ENCODE measurements at regions not wholly inside any gene's neighbourhood (a gene's known extent, or its start where the extent isn't known, plus 50 kb on each side); places are given as distances from the start of the nearest gene placed in this dataset.

DNA sequence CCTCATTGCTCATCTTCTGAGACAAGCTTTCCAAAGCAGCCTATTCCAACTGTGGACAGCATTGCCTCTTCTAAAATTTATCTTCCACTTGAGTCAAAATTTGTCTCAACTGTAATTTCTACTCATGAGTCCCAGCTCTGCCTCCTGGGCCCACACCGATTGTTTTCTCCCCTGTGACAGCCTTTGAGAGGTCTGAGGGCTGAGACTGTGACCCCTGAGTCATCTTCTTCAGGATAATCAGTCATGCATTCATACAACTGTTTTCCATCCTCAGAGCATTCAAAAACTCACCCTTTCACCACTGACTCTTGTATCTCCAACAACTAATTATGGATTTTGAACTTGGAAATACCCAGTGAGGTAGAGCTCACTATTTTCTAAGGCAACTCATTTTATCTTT lies 228.1 kb downstream of the EDA2R start:
- no peak for DNase-seq (ENCODE audit: extremely low spot score)
- ChIA-PET CTCF (interaction anchor here (0.6 kb wide), 1 partner anchor 688 kb away, joined by 4 read pairs; no protein-coding TSS in a partner anchor), POLR2A (no interaction called here)
- no peak for TF ChIP-seq NFRKB (IDR thresholded peaks at IDR 0.05)
- TF ChIP-seq ARNT (IDR thresholded peaks at IDR 0.05) = no peak
- TF ChIP-seq FOXM1 (IDR thresholded peaks at IDR 0.05; ENCODE audit: borderline replicate concordance) = no peak
- TF ChIP-seq PKNOX1 (IDR thresholded peaks at IDR 0.05) = no peak
- no peak for TF ChIP-seq FOXK2 (IDR thresholded peaks at IDR 0.05)
- no peak for TF ChIP-seq LEF1 (IDR thresholded peaks at IDR 0.05; ENCODE audit: borderline replicate concordance)
- no peak for TF ChIP-seq FOXA1 (IDR thresholded peaks at IDR 0.05)
- TF ChIP-seq TARDBP (IDR thresholded peaks at IDR 0.05) = no peak
- no peak for TF ChIP-seq ZNF384 (IDR thresholded peaks at IDR 0.05)
- TF ChIP-seq BHLHE40 (IDR thresholded peaks at IDR 0.05; ENCODE audit: borderline replicate concordance) = no peak
- TF ChIP-seq SUZ12 (IDR thresholded peaks at IDR 0.05) = no peak
- TF ChIP-seq L3MBTL2 (conservative IDR thresholded peaks at IDR 0.05) = no peak
- no peak for TF ChIP-seq CTBP1 (IDR thresholded peaks at IDR 0.05; ENCODE audit: borderline replicate concordance)
- no peak for TF ChIP-seq HDGF (IDR thresholded peaks at IDR 0.05; ENCODE audit: borderline replicate concordance)
- no peak for TF ChIP-seq ELF4 (IDR thresholded peaks at IDR 0.05)
- TF ChIP-seq SP1 (IDR thresholded peaks at IDR 0.05) = no peak

All from HEK293T (cell line).